HL-60 (cell line): ENCODE measurements at regions not wholly inside any gene's neighbourhood (a gene's known extent, or its start where the extent isn't known, plus 50 kb on each side); places are given as distances from the start of the nearest gene placed in this dataset.

Experiments used
- DNase-seq, 2 experiments: peaks; one replicate each; pipeline ENCODE4 v3.0.0-alpha.2; 2010 to 2020; ENCODE audit warnings: low read depth in 1 of 2, low spot score in 1 of 2
- H3K27ac ChIP-seq: fragments of 250-450 bp; sonication (Bioruptor Pico); replicated peaks from 2 replicates; pipeline ENCODE4 v1.5.1; 2020; ENCODE audit warnings: mild to moderate bottlenecking, moderate library complexity
- H3K27me3 ChIP-seq: fragments of 250-450 bp; sonication (Bioruptor Pico); 2 replicates; pipeline ENCODE4 v1.5.1; 2021; ENCODE audit warnings: mild to moderate bottlenecking, moderate library complexity; ENCODE audit not compliant: insufficient read depth, poor library complexity, severe bottlenecking
- H3K4me3 ChIP-seq: replicated peaks from 2 replicates; pipeline ENCODE4 v1.5.1; 2011; ENCODE audit warnings: mild to moderate bottlenecking, control low read depth, low read length; ENCODE audit not compliant: insufficient read depth
- CTCF ChIP-seq: IDR thresholded peaks from one replicate; pipeline ENCODE4 v1.5.1; 2011; ENCODE audit warnings: low read length, control low read depth, inconsistent platforms; ENCODE audit not compliant: insufficient read depth
- GABPA ChIP-seq: IDR thresholded peaks from 2 replicates; pipeline ENCODE4 v1.6.1; 2012; ENCODE audit warnings: low read depth
- POLR2AphosphoS5 ChIP-seq: IDR thresholded peaks from 2 replicates; pipeline ENCODE4 v1.6.1; 2012; ENCODE audit warnings: low read depth
- SPI1 ChIP-seq: IDR thresholded peaks from 2 replicates; pipeline ENCODE4 v1.6.1; 2012; ENCODE audit warnings: low read depth, mild to moderate bottlenecking, borderline replicate concordance
- TF ChIP-seq, protein P1 (sequence below): IDR thresholded peaks from 2 replicates; pipeline ENCODE4 v1.6.1; 2012; ENCODE audit warnings: low read depth; ENCODE audit not compliant: insufficient replicate concordance

GRCh38 chr7:117937753-117938483 is 64.7 kb upstream of the CTTNBP2 start:
- H3K4me3 ChIP-seq, result no peak overlapping the region
- H3K27ac ChIP-seq, result no peak overlapping the region
- no peak for DNase-seq
- TF ChIP-seq SPI1 (no peak), POLR2AphosphoS5 (no peak), CTCF (no peak), GABPA (no peak)
- TF ChIP-seq, protein P1, sequence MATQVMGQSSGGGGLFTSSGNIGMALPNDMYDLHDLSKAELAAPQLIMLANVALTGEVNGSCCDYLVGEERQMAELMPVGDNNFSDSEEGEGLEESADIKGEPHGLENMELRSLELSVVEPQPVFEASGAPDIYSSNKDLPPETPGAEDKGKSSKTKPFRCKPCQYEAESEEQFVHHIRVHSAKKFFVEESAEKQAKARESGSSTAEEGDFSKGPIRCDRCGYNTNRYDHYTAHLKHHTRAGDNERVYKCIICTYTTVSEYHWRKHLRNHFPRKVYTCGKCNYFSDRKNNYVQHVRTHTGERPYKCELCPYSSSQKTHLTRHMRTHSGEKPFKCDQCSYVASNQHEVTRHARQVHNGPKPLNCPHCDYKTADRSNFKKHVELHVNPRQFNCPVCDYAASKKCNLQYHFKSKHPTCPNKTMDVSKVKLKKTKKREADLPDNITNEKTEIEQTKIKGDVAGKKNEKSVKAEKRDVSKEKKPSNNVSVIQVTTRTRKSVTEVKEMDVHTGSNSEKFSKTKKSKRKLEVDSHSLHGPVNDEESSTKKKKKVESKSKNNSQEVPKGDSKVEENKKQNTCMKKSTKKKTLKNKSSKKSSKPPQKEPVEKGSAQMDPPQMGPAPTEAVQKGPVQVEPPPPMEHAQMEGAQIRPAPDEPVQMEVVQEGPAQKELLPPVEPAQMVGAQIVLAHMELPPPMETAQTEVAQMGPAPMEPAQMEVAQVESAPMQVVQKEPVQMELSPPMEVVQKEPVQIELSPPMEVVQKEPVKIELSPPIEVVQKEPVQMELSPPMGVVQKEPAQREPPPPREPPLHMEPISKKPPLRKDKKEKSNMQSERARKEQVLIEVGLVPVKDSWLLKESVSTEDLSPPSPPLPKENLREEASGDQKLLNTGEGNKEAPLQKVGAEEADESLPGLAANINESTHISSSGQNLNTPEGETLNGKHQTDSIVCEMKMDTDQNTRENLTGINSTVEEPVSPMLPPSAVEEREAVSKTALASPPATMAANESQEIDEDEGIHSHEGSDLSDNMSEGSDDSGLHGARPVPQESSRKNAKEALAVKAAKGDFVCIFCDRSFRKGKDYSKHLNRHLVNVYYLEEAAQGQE, result no peak
- H3K27me3 ChIP-seq, result peaks cover 2% of the 10 kb centered on the region

DNA sequence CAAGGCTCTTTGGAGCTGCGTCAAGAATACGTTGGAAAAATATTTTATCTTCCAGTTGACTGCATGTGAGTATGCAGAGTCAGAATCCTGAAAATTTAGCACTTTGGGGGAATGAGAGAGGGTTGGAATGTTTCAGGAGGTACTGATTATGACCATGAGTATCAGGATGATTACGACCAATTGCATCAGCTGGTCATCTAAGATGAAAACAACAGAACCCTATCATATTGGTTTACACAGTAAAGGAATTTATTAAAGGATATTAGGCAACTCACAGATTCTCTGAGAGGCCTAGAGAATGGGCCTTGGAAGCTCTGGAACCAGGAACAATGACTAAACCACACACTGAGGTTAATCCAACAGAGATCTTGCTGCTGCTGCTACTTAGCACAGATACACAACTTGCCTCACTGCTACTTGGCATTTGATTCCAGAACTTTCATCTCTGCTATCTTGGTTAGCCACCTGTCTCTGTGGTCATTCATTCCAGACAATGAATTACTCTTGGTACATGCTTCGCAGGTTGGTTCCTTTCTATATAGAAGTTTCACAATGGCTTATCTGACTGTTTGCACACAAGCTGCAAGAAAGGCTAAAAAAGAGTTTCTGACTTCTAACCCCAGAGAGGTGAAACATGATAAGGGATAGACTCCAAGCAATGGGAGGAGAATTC is 68.0 kb upstream of the CTTNBP2 start:
- H3K4me3 ChIP-seq, result no peak overlapping the region
- H3K27ac ChIP-seq, result no peak overlapping the region
- no peak for DNase-seq
- TF ChIP-seq SPI1 (no peak), CTCF (no peak), GABPA (no peak), POLR2AphosphoS5 (no peak)
- TF ChIP-seq, protein P1, result no peak
- peaks cover 2% of the 10 kb centered on the region for H3K27me3 ChIP-seq

DNA sequence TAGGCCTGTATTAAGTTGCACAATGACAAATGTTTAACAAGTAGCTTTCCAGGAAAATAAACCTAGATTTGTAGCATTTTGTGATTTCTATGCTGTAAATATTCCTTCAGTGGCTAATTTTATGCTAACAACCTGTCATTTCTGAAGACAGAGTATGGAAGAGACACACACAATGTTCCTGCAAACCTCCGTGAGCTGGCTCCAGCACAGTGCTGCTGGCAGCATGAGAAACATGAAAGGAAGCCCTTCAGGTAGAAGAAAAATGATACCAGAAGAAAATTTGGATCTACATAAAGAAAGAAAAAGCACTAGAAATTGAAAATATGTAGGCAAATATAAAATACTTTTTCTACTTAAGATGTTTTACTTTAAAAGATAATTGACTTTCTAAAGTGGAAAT is 69.5 kb upstream of the CTTNBP2 start:
- TF ChIP-seq SPI1, result no peak
- no peak for TF ChIP-seq POLR2AphosphoS5
- TF ChIP-seq, protein P1, result no peak
- TF ChIP-seq CTCF, result no peak
- TF ChIP-seq GABPA, result no peak
- H3K4me3 ChIP-seq, result no peak overlapping the region
- peaks cover 2% of the 10 kb centered on the region for H3K27me3 ChIP-seq
- no peak for DNase-seq
- no peak overlapping the region for H3K27ac ChIP-seq
